Suprapubic skin (tissue), 3 donors: ENCODE measurements at regions not wholly inside any gene's neighbourhood (a gene's known extent, or its start where the extent isn't known, plus 50 kb on each side); places are given as distances from the start of the nearest gene placed in this dataset.

Source experiments
- POLR2A ChIP-seq, 2 donors: fragments of 450-650 bp; IDR thresholded peaks; one replicate each; pipeline ENCODE4 v1.6.1; 2017; ENCODE audit warnings: antibody characterized with exemption in 2 of 2, mild to moderate bottlenecking in 2 of 2, moderate library complexity in 2 of 2
- TF ChIP-seq, protein P1 (sequence below), 2 donors: fragments of 200-600 bp in 1 of 2; fragments of 450-650 bp in 1 of 2; sonication (generic) in 1 of 2; IDR thresholded peaks; one replicate each; pipeline ENCODE4 v1.5.1; 2016 to 2019; ENCODE audit warnings: antibody characterized with exemption in 2 of 2, mild to moderate bottlenecking in 1 of 2, moderate library complexity in 1 of 2

DNA sequence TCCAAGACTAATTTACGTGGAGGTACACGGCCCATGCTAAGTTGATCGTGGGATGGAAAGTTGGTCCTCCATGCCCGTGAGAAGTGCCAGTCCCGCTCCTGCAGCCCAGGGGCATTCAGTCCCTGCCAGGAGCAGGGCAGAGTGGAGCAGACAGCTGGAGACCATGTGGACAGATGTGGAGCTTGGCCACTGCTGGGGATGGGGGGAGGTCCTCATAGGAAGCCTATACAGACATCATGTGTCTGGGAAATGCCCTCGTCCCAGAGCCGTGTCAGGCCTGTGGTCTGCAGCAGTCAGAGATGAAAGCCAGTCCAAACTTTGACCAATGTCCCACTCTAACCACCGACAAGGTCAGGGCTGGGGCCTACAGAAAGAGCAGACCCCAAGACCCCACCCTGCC is 118.4 kb downstream of the CPZ start:
- TF ChIP-seq, protein P1, sequence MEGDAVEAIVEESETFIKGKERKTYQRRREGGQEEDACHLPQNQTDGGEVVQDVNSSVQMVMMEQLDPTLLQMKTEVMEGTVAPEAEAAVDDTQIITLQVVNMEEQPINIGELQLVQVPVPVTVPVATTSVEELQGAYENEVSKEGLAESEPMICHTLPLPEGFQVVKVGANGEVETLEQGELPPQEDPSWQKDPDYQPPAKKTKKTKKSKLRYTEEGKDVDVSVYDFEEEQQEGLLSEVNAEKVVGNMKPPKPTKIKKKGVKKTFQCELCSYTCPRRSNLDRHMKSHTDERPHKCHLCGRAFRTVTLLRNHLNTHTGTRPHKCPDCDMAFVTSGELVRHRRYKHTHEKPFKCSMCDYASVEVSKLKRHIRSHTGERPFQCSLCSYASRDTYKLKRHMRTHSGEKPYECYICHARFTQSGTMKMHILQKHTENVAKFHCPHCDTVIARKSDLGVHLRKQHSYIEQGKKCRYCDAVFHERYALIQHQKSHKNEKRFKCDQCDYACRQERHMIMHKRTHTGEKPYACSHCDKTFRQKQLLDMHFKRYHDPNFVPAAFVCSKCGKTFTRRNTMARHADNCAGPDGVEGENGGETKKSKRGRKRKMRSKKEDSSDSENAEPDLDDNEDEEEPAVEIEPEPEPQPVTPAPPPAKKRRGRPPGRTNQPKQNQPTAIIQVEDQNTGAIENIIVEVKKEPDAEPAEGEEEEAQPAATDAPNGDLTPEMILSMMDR (IDR thresholded peaks at IDR 0.05), result no peak
- TF ChIP-seq POLR2A (IDR thresholded peaks at IDR 0.05), result no peak
